Fibroblast of skin of abdomen (primary cell): ENCODE measurements at regions not wholly inside any gene's neighbourhood (a gene's known extent, or its start where the extent isn't known, plus 50 kb on each side); places are given as distances from the start of the nearest gene placed in this dataset.

Experiments
- DNase-seq: peaks from one replicate; pipeline ENCODE4 v3.0.0-alpha.2; 2013

GRCh38 chr4:153974452-153974851 lies 185.6 kb upstream of the SFRP2 start:
- DNase-seq: no peak

- no peak for DNase-seq
Measured at GRCh38 chr4:153973942-153974341, 185.1 kb upstream of the SFRP2 start.

- DNase-seq: no peak
Measured at GRCh38 chr4:153971899-153972298, 183.0 kb upstream of the SFRP2 start.

DNA sequence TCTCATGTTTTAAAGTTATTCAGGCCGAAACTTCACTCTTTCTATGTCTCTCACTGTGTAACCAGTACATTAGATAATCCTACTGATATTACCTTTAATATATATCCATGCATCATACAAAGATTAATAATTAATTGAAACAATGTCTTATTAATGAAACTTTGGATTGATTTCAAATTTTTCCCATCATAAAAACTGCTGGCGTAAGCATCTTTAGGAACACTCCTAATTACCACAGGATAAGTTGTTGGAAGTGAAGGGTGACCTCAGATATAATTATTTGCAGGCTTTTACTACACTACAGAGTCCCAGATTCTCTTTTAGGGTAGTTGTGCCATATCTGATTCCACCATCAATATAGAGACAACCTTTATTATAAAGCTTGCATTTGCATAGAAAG lies 181.3 kb upstream of the SFRP2 start:
- DNase-seq: no peak

GRCh38 chr4:153969542-153969941 lies 180.7 kb upstream of the SFRP2 start:
- DNase-seq: no peak

GRCh38 chr4:153966641-153967040 lies 177.8 kb upstream of the SFRP2 start:
- DNase-seq: no peak

GRCh38 chr4:153963216-153963615 lies 174.3 kb upstream of the SFRP2 start:
- no peak for DNase-seq

- peak; percentile 35 for DNase-seq
Measured at GRCh38 chr4:153962311-153963039, 173.6 kb upstream of the SFRP2 start.

DNA sequence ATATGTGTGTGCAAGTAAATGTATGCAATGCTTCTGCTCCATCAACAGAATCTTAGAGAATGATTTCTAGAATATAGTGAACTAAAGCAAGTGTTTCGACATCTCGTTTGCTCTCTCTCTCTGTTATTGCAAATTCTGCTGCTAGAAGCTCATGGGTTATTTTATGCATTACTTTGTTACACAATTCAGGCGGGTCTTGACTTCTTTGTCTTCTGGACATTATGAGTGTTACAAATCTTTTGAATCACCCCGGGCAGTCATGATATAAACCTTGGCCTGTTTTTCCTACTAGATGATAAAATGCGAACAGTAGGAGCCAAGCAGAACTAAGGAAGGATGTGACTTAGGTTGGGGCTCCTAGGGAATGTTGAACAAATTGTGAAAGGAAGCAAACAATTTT lies 166.4 kb upstream of the SFRP2 start:
- DNase-seq: no peak

DNA sequence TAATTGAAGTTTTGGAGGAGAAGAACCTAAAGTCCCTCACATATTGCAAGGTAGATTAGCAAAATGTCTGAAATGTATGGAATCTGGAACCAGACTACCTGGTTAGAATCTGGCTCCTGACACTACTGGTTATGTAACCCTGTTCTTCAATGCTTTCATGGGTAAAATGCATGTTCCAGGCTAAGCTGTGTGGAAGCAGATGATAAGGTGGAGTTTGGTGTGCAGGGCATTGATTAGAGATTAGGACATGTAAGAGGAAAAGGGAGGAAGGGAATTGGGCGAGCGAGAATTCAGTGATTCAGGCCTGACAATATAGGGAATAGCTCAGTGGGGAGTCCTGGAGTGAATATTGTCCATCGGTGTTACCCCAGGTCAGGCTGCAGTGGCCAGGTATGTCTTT lies 165.8 kb upstream of the SFRP2 start:
- no peak for DNase-seq

- no peak for DNase-seq
Measured at GRCh38 chr4:153950100-153950979, 161.5 kb upstream of the SFRP2 start.

GRCh38 chr4:153948041-153948440 lies 159.2 kb upstream of the SFRP2 start:
- DNase-seq: no peak

DNA sequence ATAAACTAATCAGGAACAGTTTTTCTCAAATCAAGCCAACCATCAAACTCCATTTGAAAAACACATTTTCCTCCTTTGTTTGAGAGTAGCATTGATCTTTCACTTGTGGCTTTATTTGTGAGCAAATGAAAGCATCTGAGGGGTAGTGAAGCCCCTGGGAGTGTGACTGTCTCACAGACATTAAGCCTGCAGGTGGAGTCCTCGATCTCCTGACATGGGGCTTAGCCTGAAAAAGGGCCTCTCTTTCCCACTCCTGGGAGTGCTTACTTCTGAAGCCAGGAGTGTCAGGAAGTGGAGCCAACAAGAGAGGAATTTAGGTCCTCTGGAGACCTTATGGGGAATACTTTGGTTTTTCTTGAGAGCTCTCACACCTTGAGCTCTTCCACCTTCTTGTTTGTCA lies 158.2 kb upstream of the SFRP2 start:
- DNase-seq: no peak

GRCh38 chr4:153945704-153946103 lies 156.8 kb upstream of the SFRP2 start:
- no peak for DNase-seq

DNA sequence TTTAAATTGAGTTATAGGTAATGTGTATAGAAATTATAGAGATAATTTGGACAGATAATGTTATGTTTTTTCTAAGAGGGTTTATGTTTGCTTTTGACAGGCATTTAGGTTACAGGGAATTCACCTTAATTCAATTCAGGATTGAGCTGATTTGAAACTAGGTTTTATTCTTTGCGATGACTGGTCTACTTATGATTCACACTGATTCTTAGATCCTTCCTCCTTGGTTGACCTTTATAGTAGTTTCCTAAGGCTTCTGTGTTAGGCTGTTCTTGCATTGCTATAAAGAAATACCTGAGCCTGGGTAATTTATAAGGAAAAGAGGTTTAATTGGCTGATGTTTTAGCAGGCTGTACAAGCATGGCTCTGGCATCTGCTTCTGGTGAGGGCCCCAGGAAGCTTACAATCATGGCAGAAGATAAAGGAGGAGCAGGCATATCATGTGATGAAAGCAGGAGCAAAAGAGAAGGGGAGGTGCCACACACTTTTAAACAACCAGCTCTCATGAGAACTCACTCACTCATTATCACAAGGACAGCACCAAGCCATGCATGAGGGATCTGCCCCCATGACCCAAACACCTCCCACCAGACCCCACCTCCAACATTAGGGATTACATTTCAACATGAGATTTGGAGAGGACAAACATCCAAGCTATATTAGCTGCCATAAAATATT lies 155.0 kb upstream of the SFRP2 start:
- DNase-seq: no peak

DNA sequence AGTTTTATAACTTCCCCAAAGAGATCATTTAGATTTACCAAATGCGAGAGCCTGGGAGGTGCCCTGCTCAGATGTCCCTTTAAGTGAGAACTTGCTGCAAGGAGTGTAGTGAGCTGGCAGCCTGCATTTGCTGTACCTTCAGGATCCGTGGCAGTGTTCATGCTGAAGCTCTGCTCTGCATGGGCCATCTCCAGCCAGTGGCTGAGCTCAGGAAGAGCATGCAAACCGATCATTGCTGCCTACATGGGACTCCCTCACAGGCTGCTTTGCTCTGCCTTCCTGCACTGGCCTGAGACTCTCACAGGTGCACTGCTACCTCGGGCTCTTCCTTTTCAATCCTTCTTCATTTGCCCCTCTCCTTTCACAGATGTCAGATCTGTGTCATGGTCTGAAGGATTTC lies 152.0 kb upstream of the SFRP2 start:
- no peak for DNase-seq

DNA sequence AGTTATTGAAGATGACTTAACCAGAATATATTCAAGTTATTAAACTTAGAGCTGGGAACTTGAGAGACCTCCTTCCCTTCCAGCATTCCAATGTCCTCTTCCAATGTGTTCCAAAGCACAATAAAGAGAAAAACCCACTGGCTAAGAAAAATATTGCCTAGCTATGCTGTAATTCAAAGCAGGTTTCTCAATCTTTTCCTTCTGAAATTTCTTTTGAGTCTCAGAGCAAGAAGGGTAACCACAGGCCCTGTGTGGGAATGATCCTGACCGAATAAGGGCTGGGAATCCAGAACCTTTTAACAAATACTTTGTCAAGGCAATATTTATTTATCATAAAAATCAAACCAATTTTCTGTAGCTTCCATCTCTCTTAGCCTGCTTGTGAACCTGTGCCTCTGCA lies 150.7 kb upstream of the SFRP2 start:
- peak; percentile 27 for DNase-seq

DNA sequence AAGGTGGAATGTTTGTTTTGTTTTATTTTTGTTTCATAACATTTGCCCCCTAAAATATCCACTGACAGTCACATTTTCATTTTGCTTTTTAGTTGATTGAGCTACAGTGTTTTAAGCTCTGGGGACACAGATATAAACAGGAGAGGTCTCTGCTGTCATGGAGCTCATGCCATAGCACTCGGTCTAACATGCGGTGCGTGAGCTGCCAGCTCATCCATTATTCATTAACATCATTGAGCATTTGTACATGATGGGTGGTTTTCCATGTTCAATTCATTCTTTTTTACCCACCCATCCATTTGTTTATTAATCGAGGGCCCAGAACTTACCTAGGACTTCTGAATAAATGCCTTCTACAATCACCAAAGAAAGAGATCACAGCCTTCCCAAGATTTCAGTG lies 150.1 kb upstream of the SFRP2 start:
- no peak for DNase-seq

DNA sequence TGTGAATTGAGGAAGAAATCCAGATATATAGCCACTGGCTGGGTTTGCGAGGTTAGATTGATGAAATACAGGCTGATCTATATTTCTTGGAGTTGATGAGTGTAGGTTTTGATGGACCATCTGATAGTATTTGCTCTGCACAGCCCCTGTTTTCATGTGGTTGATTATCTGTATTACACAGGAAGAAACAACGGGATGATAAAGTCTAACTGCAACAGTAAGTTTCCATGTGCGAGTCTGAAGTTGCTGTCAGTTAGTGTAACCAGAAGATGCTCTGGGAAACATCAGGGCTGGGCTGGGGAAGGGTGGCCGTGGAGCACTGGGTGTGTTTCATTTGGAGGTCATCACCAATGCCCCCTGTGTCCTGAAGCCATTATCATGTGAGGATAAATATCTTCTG lies 148.4 kb upstream of the SFRP2 start:
- DNase-seq: no peak

GRCh38 chr4:153936121-153936520 lies 147.2 kb upstream of the SFRP2 start:
- DNase-seq: no peak

DNA sequence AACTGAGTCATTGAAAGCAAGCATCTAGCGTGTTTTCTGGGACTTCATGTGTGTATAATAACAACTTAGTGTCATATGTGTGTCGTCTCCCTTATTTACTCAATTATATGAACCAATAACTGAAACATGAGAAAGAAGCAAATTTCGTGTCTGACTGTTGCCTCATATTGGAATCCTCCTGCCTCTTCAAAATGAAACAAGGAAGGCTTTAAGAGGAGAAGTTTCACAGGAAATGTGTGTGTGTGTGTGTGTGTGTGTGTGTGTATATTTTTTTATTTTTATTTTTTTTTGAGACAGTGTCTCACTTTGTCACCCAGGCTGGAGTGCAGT lies 145.8 kb upstream of the SFRP2 start:
- DNase-seq: no peak

DNA sequence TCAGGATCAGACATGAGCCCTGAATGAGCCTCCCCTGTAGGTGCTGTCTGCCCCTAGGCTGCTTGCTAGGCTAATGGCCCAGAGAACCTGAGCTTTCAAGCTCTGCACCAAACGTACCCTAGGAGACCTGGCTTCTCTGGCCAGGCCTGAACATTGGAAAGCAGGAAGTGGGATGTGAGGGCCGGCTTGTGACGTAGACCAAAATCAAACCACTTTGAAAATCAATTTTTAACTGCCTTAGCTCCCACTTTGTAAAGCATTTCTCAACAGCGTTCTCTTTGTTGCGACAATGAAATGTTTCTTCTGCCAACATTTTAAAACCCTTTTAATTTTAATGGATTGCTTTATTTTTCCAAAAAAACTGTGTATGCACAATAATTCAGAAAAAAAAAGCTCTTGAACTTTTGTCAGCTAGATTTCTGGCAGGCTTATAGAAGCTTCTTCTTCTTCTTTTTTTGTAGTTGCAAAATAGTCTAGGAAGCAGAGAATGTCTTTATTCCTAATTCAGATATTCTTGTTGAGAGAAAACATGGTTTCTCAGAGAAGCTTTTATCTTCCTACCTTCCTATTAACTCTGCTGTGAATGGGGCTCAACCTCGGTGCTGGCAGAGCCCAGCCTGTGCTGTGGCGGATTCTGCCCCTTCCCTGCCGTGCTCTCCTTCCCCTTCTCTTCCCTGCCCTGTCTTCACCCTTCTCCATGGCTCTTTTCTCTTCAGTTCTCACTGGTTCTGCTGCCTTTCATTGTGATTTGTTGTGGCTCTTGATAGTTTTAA lies 145.2 kb upstream of the SFRP2 start:
- DNase-seq: no peak

GRCh38 chr4:153931804-153932203 lies 142.9 kb upstream of the SFRP2 start:
- DNase-seq: peak; percentile 67
